ENCODE measurements at regions not wholly inside any gene's neighbourhood (a gene's known extent, or its start where the extent isn't known, plus 50 kb on each side); places are given as distances from the start of the nearest gene placed in this dataset.

- no peak for DNase-seq
These were observed 61.3 kb upstream of the VCX2 start for GRCh38 chrX:8232406-8232805.

- DNase-seq = no peak
These were observed 62.0 kb upstream of the VCX2 start for GRCh38 chrX:8233091-8233490.

GRCh38 chrX:8235026-8235425 lies 64.0 kb upstream of the VCX2 start:
- no peak for DNase-seq

GRCh38 chrX:8237718-8238117 lies 66.7 kb upstream of the VCX2 start:
- no peak for DNase-seq

- no peak for DNase-seq
These were observed 71.5 kb upstream of the VCX2 start for GRCh38 chrX:8242431-8243020.

- no peak for DNase-seq
These were observed 73.2 kb upstream of the VCX2 start for GRCh38 chrX:8244301-8244700.

GRCh38 chrX:8245411-8245810 lies 74.3 kb upstream of the VCX2 start:
- no peak for DNase-seq

- DNase-seq = no peak
These were observed 82.0 kb upstream of the VCX2 start for GRCh38 chrX:8253096-8253495.

GRCh38 chrX:8254401-8254800 lies 83.3 kb upstream of the VCX2 start:
- no peak for DNase-seq

GRCh38 chrX:8272821-8273220 lies 101.8 kb upstream of the VCX2 start:
- no peak for DNase-seq

GRCh38 chrX:8273451-8273895 lies 102.4 kb upstream of the VCX2 start:
- no peak for DNase-seq

GRCh38 chrX:8274170-8274569 lies 103.1 kb upstream of the VCX2 start:
- DNase-seq = no peak

- no peak for DNase-seq
These were observed 107.5 kb upstream of the VCX2 start for GRCh38 chrX:8278557-8278956.

- no peak for DNase-seq
These were observed 108.3 kb upstream of the VCX2 start for GRCh38 chrX:8279323-8279722.

- DNase-seq = peak; percentile 0 to 10
These were observed 113.1 kb upstream of the VCX2 start for GRCh38 chrX:8284131-8284530.

GRCh38 chrX:8288590-8288989 lies 117.5 kb upstream of the VCX2 start:
- no peak for DNase-seq

- DNase-seq = no peak
These were observed 118.5 kb upstream of the VCX2 start for GRCh38 chrX:8289523-8289922.

GRCh38 chrX:8297766-8298165 lies 126.7 kb upstream of the VCX2 start:
- DNase-seq = no peak

- no peak for DNase-seq
These were observed 133.6 kb upstream of the VCX2 start for GRCh38 chrX:8304668-8305067.

- no peak for DNase-seq
These were observed 134.3 kb upstream of the VCX2 start for GRCh38 chrX:8305350-8305749.

GRCh38 chrX:8306291-8306925 lies 135.3 kb upstream of the VCX2 start:
- DNase-seq = no peak

GRCh38 chrX:8310409-8310808 lies 139.3 kb upstream of the VCX2 start:
- no peak for DNase-seq

- DNase-seq = no peak
These were observed 142.8 kb upstream of the VCX2 start for GRCh38 chrX:8313844-8314243.

GRCh38 chrX:8314881-8315280 lies 143.8 kb upstream of the VCX2 start:
- no peak for DNase-seq

- no peak for DNase-seq
These were observed 145.3 kb upstream of the VCX3B start for GRCh38 chrX:8319359-8319758.
